Activated CD8-positive, alpha-beta memory T cell treated with anti-CD3 and anti-CD28 coated beads for 48 hours (primary cell): ENCODE measurements at regions not wholly inside any gene's neighbourhood (a gene's known extent, or its start where the extent isn't known, plus 50 kb on each side); places are given as distances from the start of the nearest gene placed in this dataset.
"Not testable (repeated sequence)": the region's sequence is repeated elsewhere in the genome, so short reads cannot be mapped to it uniquely, and the experiment has no call there.

Source experiments
- DNase-seq, 3 experiments: peaks; one replicate each; pipeline ENCODE4 v3.0.0-alpha.2; 2020; ENCODE audit warnings: low read depth in 2 of 3, low spot score in 2 of 3

- no peak for DNase-seq
Measured at GRCh38 chr13:81907787-81908372, 1567.0 kb upstream of the SPRY2 start.

GRCh38 chr13:81888855-81889254, 1547.9 kb upstream of the SPRY2 start:
- no peak for DNase-seq

- no peak for DNase-seq
Measured at GRCh38 chr13:81874681-81875661, 1534.0 kb upstream of the SPRY2 start.

- no peak for DNase-seq
Measured at GRCh38 chr13:81874253-81874652, 1533.3 kb upstream of the SPRY2 start.

GRCh38 chr13:81872581-81872980, 1531.7 kb upstream of the SPRY2 start:
- DNase-seq, result no peak

- DNase-seq, result not testable (repeated sequence)
Measured at GRCh38 chr13:81871751-81872325, 1530.9 kb upstream of the SPRY2 start.

- no peak for DNase-seq
Measured at GRCh38 chr13:81848291-81848690, 1507.4 kb upstream of the SPRY2 start.

- DNase-seq, result no peak
Measured at GRCh38 chr13:81846771-81847170, 1505.8 kb upstream of the SPRY2 start.

GRCh38 chr13:81821259-81821658, 1480.3 kb upstream of the SPRY2 start:
- DNase-seq, result no peak

GRCh38 chr13:81800433-81800832, 1459.5 kb upstream of the SPRY2 start:
- DNase-seq, result no peak

GRCh38 chr13:81795710-81796109, 1454.8 kb upstream of the SPRY2 start:
- DNase-seq, result no peak

- no peak for DNase-seq
Measured at GRCh38 chr13:81791641-81792040, 1450.7 kb upstream of the SPRY2 start.

- DNase-seq, result no peak
Measured at GRCh38 chr13:81781471-81781870, 1440.5 kb upstream of the SPRY2 start.

- DNase-seq, result no peak
Measured at GRCh38 chr13:81779876-81780275, 1439.0 kb upstream of the SPRY2 start.

- DNase-seq, result no peak
Measured at GRCh38 chr13:81778350-81778749, 1437.4 kb upstream of the SPRY2 start.

GRCh38 chr13:81773263-81773662, 1432.3 kb upstream of the SPRY2 start:
- no peak for DNase-seq

GRCh38 chr13:81771951-81772350, 1431.0 kb upstream of the SPRY2 start:
- DNase-seq, result no peak

- no peak for DNase-seq
Measured at GRCh38 chr13:81770868-81771505, 1430.1 kb upstream of the SPRY2 start.

GRCh38 chr13:81762449-81762848, 1421.5 kb upstream of the SPRY2 start:
- no peak for DNase-seq

- no peak for DNase-seq
Measured at GRCh38 chr13:81760316-81760715, 1419.4 kb upstream of the SPRY2 start.

- DNase-seq, result no peak
Measured at GRCh38 chr13:81757348-81757970, 1416.5 kb upstream of the SPRY2 start.
